ENCODE measurements at regions not wholly inside any gene's neighbourhood (a gene's known extent, or its start where the extent isn't known, plus 50 kb on each side); places are given as distances from the start of the nearest gene placed in this dataset.

DNA sequence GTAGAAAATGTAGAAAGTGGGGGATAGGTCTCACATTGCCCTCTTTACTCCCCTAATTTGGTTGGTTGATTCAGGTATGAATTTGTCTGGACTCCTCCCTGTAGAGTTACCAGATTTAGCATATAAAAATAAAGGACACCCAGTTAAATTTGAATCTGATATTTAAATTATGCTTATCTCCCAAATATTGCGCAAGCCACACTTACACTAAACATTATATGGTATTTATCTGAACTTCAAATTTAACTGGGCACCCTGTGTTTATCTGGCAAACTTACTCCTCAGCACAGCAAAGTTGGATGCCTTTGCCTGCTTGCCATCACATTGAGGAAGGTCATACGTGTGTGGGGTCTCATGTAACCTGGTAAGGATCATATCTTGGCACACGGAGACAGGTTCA, 882.4 kb upstream of the FAM98A start:
- Histone ChIP-seq H3K4me1 (no peaks in the 10 kb centered on the region), H3K4me3 (no peak overlapping the region), H3K27ac (no peak overlapping the region), H3K36me3 (replicated peaks in 1 of 2; ENCODE audit: insufficient read depth in 1 of 2, low read depth in 2 of 2) (no peaks in the 10 kb centered on the region), H3K9me3 (no peaks in the 10 kb centered on the region), H3K27me3 (no peaks in the 10 kb centered on the region)
- no peak for TF ChIP-seq POLR2A (IDR thresholded peaks at IDR 0.05)
- TF ChIP-seq, protein P1, sequence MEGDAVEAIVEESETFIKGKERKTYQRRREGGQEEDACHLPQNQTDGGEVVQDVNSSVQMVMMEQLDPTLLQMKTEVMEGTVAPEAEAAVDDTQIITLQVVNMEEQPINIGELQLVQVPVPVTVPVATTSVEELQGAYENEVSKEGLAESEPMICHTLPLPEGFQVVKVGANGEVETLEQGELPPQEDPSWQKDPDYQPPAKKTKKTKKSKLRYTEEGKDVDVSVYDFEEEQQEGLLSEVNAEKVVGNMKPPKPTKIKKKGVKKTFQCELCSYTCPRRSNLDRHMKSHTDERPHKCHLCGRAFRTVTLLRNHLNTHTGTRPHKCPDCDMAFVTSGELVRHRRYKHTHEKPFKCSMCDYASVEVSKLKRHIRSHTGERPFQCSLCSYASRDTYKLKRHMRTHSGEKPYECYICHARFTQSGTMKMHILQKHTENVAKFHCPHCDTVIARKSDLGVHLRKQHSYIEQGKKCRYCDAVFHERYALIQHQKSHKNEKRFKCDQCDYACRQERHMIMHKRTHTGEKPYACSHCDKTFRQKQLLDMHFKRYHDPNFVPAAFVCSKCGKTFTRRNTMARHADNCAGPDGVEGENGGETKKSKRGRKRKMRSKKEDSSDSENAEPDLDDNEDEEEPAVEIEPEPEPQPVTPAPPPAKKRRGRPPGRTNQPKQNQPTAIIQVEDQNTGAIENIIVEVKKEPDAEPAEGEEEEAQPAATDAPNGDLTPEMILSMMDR (IDR thresholded peaks at IDR 0.05) = no peak
- DNase-seq (no peak), ATAC-seq (no peak)
- intact Hi-C loops (cut with DNase I) = no loop called here
- WGBS, 2 donors = 89% methylated on average over 2 to 3 of the region's 3 CpGs

- peak; percentile 68 for ATAC-seq
Observed at GRCh38 chr2:34480366-34480765, 881.3 kb upstream of the FAM98A start.

DNA sequence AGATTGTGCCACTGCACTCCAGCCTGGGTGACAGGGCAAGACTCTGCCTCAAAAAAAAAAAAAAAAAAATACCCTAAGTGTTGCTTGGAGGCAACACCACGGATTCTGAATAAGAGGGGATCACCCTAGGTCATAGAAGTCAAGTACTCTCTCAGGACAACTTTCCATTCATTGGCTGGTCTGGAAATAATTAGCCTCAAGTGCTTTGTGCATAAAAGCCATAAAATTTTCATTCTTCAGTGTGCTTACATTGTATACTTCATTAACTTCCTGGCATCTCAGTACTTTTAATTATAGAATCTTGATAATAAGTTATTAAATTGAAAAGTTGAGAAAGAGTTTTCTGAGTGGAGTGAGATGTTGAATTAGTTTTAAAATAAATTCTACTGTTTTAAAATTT, 876.1 kb upstream of the FAM98A start:
- Histone ChIP-seq H3K36me3 (replicated peaks in 1 of 2; ENCODE audit: insufficient read depth in 1 of 2, low read depth in 2 of 2) (no peaks in the 10 kb centered on the region), H3K27ac (no peak overlapping the region), H3K27me3 (no peaks in the 10 kb centered on the region), H3K9me3 (no peaks in the 10 kb centered on the region), H3K4me3 (no peak overlapping the region), H3K4me1 (no peaks in the 10 kb centered on the region)
- intact Hi-C loops (cut with DNase I) = no loop called here
- ATAC-seq = no peak
- no peak for TF ChIP-seq POLR2A (IDR thresholded peaks at IDR 0.05)
- TF ChIP-seq, protein P1 (IDR thresholded peaks at IDR 0.05) = no peak
- 48 to 75% methylated on average over 1 of the region's 1 CpG for WGBS, 2 donors
- DNase-seq = no peak

More at GRCh38 chr2:34480366-34480765, 881.3 kb upstream of the FAM98A start:
- intact Hi-C loops (cut with DNase I) = no loop called here
- WGBS, 2 donors = 13 to 37% methylated on average over 2 of the region's 2 CpGs
- DNase-seq = no peak
- Histone ChIP-seq H3K27ac (no peak overlapping the region), H3K36me3 (replicated peaks in 1 of 2; ENCODE audit: insufficient read depth in 1 of 2, low read depth in 2 of 2) (no peaks in the 10 kb centered on the region), H3K27me3 (no peaks in the 10 kb centered on the region), H3K4me1 (no peaks in the 10 kb centered on the region), H3K9me3 (no peaks in the 10 kb centered on the region), H3K4me3 (no peak overlapping the region)
- TF ChIP-seq, protein P1 (IDR thresholded peaks at IDR 0.05) = no peak
- TF ChIP-seq POLR2A (IDR thresholded peaks at IDR 0.05) = no peak

DNA sequence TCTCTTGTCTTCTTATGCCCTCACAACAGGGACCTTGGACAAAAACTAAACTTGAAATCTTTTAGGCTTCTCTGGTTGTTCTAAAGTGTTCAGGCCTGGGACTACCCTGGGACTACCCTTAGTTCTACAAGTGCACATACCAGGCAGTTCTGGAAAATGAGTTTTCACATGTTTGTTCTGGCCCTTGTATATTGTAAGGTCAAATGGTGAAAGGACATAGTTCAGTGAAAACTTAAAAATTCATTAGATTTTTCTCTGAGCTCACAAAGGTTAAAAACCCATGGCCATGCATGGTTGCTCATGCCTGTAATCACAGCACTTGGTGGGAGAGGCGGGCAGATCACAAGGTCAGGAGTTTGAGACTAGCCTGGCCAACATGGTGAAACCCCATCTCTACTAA, 875.5 kb upstream of the FAM98A start:
- Histone ChIP-seq H3K4me1 (no peaks in the 10 kb centered on the region), H3K36me3 (replicated peaks in 1 of 2; ENCODE audit: insufficient read depth in 1 of 2, low read depth in 2 of 2) (no peaks in the 10 kb centered on the region), H3K4me3 (no peak overlapping the region), H3K27ac (no peak overlapping the region), H3K9me3 (no peaks in the 10 kb centered on the region), H3K27me3 (no peaks in the 10 kb centered on the region)
- intact Hi-C loops (cut with DNase I) = no loop called here
- 100% methylated on average over 1 of the region's 1 CpG for WGBS, 2 donors
- DNase-seq = no peak
- no peak for TF ChIP-seq POLR2A (IDR thresholded peaks at IDR 0.05)
- TF ChIP-seq, protein P1 (IDR thresholded peaks at IDR 0.05) = no peak
- ATAC-seq = no peak

DNA sequence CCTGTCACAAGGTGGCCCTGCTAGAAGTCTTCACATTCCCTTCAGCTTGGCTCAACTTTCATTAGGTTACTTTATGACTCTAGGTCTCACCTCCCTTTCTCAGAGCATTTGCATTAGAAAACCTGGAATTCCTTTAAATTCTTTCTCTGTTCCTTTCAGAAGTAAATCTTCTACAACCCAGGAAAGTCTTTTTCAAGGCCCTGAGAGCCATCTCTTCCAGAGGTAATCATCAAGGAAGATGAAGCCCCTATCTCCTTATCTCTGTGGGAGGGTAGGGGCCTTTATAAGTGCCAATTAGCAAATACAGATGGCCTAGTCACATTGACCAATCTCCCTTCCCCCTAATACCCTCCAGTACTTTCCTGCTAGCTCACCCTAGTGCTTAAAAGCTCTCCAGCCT, 848.0 kb upstream of the FAM98A start:
- TF ChIP-seq POLR2A (IDR thresholded peaks at IDR 0.05) = no peak
- TF ChIP-seq, protein P1 (IDR thresholded peaks at IDR 0.05) = no peak
- ATAC-seq (no peak), DNase-seq (no peak)
- Histone ChIP-seq H3K27ac (no peak overlapping the region), H3K9me3 (no peaks in the 10 kb centered on the region), H3K36me3 (replicated peaks in 1 of 2; ENCODE audit: insufficient read depth in 1 of 2, low read depth in 2 of 2) (no peaks in the 10 kb centered on the region), H3K4me1 (no peaks in the 10 kb centered on the region), H3K27me3 (no peaks in the 10 kb centered on the region), H3K4me3 (no peak overlapping the region)
- intact Hi-C loops (cut with DNase I) = no loop called here
